ENCODE measurements at regions not wholly inside any gene's neighbourhood (a gene's known extent, or its start where the extent isn't known, plus 50 kb on each side); places are given as distances from the start of the nearest gene placed in this dataset.

DNA sequence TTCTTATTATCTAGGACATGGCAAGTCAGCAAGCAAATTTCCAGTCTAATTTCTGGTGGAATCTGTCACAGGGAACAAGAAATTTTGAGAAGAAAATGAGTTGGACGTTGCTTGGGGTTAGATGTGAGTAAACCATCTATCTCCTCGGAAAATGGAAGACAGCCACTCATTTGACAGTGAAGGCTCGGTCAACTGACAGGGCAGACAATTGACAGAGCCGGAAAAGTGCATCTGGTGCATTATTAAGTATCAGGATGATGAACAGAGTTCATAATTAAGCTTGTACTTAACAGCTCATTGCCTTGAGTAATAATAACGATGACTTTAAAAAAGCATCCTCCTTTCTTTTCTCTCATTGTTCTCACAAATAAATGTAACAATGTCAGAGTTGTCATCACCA, 168.4 kb downstream of the MAD2L1 start:
- Histone ChIP-seq H3K36me3 (no peaks in the 10 kb centered on the region), H3K27me3 (no peaks in the 10 kb centered on the region), H3K4me3 (no peak overlapping the region), H3K9me3 (no peaks in the 10 kb centered on the region), H3K27ac (no peak overlapping the region), H3K4me1 (peaks cover 0 to 26% (median 0%) of the 10 kb centered on the region in 3 donors)
- TF ChIP-seq, protein P1, sequence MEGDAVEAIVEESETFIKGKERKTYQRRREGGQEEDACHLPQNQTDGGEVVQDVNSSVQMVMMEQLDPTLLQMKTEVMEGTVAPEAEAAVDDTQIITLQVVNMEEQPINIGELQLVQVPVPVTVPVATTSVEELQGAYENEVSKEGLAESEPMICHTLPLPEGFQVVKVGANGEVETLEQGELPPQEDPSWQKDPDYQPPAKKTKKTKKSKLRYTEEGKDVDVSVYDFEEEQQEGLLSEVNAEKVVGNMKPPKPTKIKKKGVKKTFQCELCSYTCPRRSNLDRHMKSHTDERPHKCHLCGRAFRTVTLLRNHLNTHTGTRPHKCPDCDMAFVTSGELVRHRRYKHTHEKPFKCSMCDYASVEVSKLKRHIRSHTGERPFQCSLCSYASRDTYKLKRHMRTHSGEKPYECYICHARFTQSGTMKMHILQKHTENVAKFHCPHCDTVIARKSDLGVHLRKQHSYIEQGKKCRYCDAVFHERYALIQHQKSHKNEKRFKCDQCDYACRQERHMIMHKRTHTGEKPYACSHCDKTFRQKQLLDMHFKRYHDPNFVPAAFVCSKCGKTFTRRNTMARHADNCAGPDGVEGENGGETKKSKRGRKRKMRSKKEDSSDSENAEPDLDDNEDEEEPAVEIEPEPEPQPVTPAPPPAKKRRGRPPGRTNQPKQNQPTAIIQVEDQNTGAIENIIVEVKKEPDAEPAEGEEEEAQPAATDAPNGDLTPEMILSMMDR (IDR thresholded peaks at IDR 0.05) = no peak
- TF ChIP-seq POLR2AphosphoS5 (IDR thresholded peaks at IDR 0.05) = no peak
- no peak for TF ChIP-seq EP300 (IDR thresholded peaks at IDR 0.05)
- TF ChIP-seq POLR2A (IDR thresholded peaks at IDR 0.05) = no peak
- WGBS, 2 donors (ENCODE audit: low coverage in 1 of 2) = 22 to 36% methylated on average over 5 of the region's 5 CpGs
- no peak for ATAC-seq

- no peak for ATAC-seq
- H3K27ac ChIP-seq = no peak overlapping the region
- no peaks in the 10 kb centered on the region for H3K9me3 ChIP-seq
- no peaks in the 10 kb centered on the region for H3K27me3 ChIP-seq
- no peak for TF ChIP-seq POLR2AphosphoS5 (IDR thresholded peaks at IDR 0.05)
- TF ChIP-seq, protein P1 (IDR thresholded peaks at IDR 0.05) = no peak
- no peak for TF ChIP-seq POLR2A (IDR thresholded peaks at IDR 0.05)
- TF ChIP-seq EP300 (IDR thresholded peaks at IDR 0.05) = no peak
- H3K4me1 ChIP-seq = peaks cover 0 to 26% (median 0%) of the 10 kb centered on the region in 3 donors
- no peak overlapping the region for H3K4me3 ChIP-seq
- WGBS, 2 donors (ENCODE audit: low coverage in 1 of 2) = 52 to 80% methylated on average over 1 to 2 of the region's 2 CpGs
- H3K36me3 ChIP-seq = no peaks in the 10 kb centered on the region
These were observed 169.4 kb downstream of the MAD2L1 start for GRCh38 chr4:119897260-119897659.

- TF ChIP-seq EP300 (IDR thresholded peaks at IDR 0.05) (peak; percentile 30), POLR2AphosphoS5 (IDR thresholded peaks at IDR 0.05) (peak; percentile 49), POLR2A (IDR thresholded peaks at IDR 0.05) (no peak)
- TF ChIP-seq, protein P1 (IDR thresholded peaks at IDR 0.05) = no peak
- Histone ChIP-seq H3K9me3 (no peaks in the 10 kb centered on the region), H3K36me3 (no peaks in the 10 kb centered on the region), H3K27me3 (no peaks in the 10 kb centered on the region), H3K4me3 (no peak overlapping the region), H3K4me1 (peaks cover 0 to 26% (median 0%) of the 10 kb centered on the region in 3 donors), H3K27ac (peak overlapping the region; percentile 50 to 65 (median 61))
- WGBS, 2 donors (ENCODE audit: low coverage in 1 of 2) = 15 to 18% methylated on average over 3 of the region's 3 CpGs
- peak; percentile 76 for ATAC-seq
These were observed 171.9 kb downstream of the MAD2L1 start for GRCh38 chr4:119894650-119895208.

GRCh38 chr4:119873794-119874325, 192.8 kb downstream of the MAD2L1 start:
- H3K4me1 ChIP-seq = peaks cover 0 to 12% (median 0%) of the 10 kb centered on the region in 3 donors
- WGBS, 2 donors (ENCODE audit: low coverage in 1 of 2) = 49 to 58% methylated on average over 2 of the region's 2 CpGs
- no peak overlapping the region for H3K27ac ChIP-seq
- no peaks in the 10 kb centered on the region for H3K27me3 ChIP-seq
- H3K9me3 ChIP-seq = no peaks in the 10 kb centered on the region
- no peaks in the 10 kb centered on the region for H3K36me3 ChIP-seq
- H3K4me3 ChIP-seq = no peak overlapping the region
- TF ChIP-seq POLR2AphosphoS5 (IDR thresholded peaks at IDR 0.05) (no peak), EP300 (IDR thresholded peaks at IDR 0.05) (no peak), POLR2A (IDR thresholded peaks at IDR 0.05) (no peak)
- TF ChIP-seq, protein P1 (IDR thresholded peaks at IDR 0.05) = no peak
- ATAC-seq = no peak

DNA sequence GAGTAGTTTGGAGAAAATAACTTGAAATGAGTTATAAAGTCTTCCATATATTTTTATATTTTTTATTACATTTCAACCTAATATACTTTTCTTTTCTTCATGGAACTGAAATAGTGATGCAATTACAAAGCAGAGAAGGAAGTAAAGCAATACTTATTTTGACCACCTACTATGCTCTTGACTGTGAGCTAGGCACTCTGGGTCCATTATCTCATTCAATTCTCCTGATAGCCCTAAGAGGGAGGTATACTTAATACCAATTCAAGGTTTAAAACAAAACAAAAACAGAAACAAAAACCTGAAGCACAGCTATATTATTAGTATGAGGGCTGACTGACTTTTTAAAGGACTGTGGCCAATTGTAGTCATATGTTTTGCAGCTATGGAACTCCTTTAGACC, 193.5 kb downstream of the MAD2L1 start:
- H3K27ac ChIP-seq = no peak overlapping the region
- peaks cover 0 to 12% (median 0%) of the 10 kb centered on the region in 3 donors for H3K4me1 ChIP-seq
- TF ChIP-seq POLR2AphosphoS5 (IDR thresholded peaks at IDR 0.05) = no peak
- TF ChIP-seq, protein P1 (IDR thresholded peaks at IDR 0.05) = no peak
- no peak for TF ChIP-seq POLR2A (IDR thresholded peaks at IDR 0.05)
- no peak for TF ChIP-seq EP300 (IDR thresholded peaks at IDR 0.05)

More for the DNA sequence above, 193.5 kb downstream of the MAD2L1 start:
- no peaks in the 10 kb centered on the region for H3K9me3 ChIP-seq
- no peaks in the 10 kb centered on the region for H3K36me3 ChIP-seq
- no peak for ATAC-seq
- no peak overlapping the region for H3K4me3 ChIP-seq
- H3K27me3 ChIP-seq = no peaks in the 10 kb centered on the region

Data from gastroesophageal sphincter (tissue), 4 donors.